ENCODE measurements at regions not wholly inside any gene's neighbourhood (a gene's known extent, or its start where the extent isn't known, plus 50 kb on each side); places are given as distances from the start of the nearest gene placed in this dataset.

DNA sequence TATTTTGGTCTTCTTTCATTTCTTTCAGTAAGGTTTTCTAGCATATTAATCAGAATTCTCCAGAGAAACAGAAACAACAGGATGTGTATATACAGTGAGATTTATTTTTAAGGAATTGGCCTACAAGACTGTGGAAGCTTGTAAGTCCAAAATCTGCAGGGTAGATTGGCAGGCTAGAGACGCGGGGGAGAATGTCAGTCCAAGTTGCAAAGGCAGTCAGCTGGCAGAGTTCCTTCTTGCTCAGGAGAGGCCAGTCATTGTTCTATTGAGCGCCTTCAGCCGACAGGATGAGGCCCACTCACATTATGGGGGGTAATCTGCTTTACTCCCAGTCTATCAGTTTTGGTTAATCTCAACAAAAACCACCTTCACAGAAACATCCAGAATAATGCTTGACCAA, 133.4 kb upstream of the UBE3A start:
- no peak overlapping the region for H3K4me3 ChIP-seq (ENCODE audit: extremely low read depth in 1 of 4, insufficient read depth in 2 of 4, low read depth in 3 of 4, low read length in 4 of 4)
- no peak overlapping the region for H3K27ac ChIP-seq (ENCODE audit: low read depth, low read length)
- no peaks in the 10 kb centered on the region for H3K36me3 ChIP-seq (ENCODE audit: control insufficient read depth in 2 of 4, insufficient read depth in 4 of 4, low read length in 3 of 4)
- WGBS, 2 experiments (ENCODE audit: extremely low coverage in 1 of 2, insufficient coverage in 1 of 2, insufficient read length in 1 of 2, insufficient replicate concordance in 2 of 2, low coverage in 1 of 2, low lambda C conversion rate in 2 of 2, missing lambda C conversion rate in 1 of 2), result 96% methylated on average over 4 of the region's 4 CpGs; no CpG with 5 or more reads in 1 of the 2 experiments
- no peak overlapping the region for H2BK5ac ChIP-seq (ENCODE audit: low read depth, low read length)
- no peaks in the 10 kb centered on the region for H3K79me1 ChIP-seq (ENCODE audit: low read depth, low read length)
- H3K23ac ChIP-seq (ENCODE audit: insufficient read length), result no peak overlapping the region
- H4K20me1 ChIP-seq (replicated peaks in 1 of 2; ENCODE audit: control insufficient read depth in 1 of 2, insufficient read depth in 2 of 2, low read length in 2 of 2), result no peaks in the 10 kb centered on the region
- no peak overlapping the region for H3K56ac ChIP-seq (replicated peaks; ENCODE audit: insufficient read length, low read depth, low read length)
- no peak overlapping the region for H4K5ac ChIP-seq (ENCODE audit: insufficient read length, low read depth, low read length)
- H4K8ac ChIP-seq (ENCODE audit: extremely low read depth, insufficient read depth, low read length), result no peak overlapping the region
- no peak overlapping the region for H2BK20ac ChIP-seq (ENCODE audit: low read length)
- H3K79me2 ChIP-seq (ENCODE audit: control insufficient read depth in 1 of 2, insufficient read depth in 2 of 2, low read length in 2 of 2), result no peaks in the 10 kb centered on the region
- POLR2A ChIA-PET (ENCODE audit: partially characterized antibody), result no interaction called here
- no peak overlapping the region for H4K91ac ChIP-seq (replicated peaks; ENCODE audit: insufficient read length, low read length)
- no peak for DNase-seq (ENCODE audit: low read depth in 1 of 2, low spot score in 2 of 2)
- H2BK120ac ChIP-seq (replicated peaks; ENCODE audit: low read depth, low read length), result no peak overlapping the region
- H3K4me2 ChIP-seq (ENCODE audit: insufficient read depth in 1 of 2, low read depth in 2 of 2, low read length in 2 of 2), result no peak overlapping the region
- no peak overlapping the region for H2AK5ac ChIP-seq (ENCODE audit: low read depth, low read length)
- no peak overlapping the region for H2BK12ac ChIP-seq (ENCODE audit: low read depth, low read length)
- H3K18ac ChIP-seq (ENCODE audit: extremely low read depth, low read length), result no peak overlapping the region
- peaks cover 3% of the 10 kb centered on the region; the same call in 1 of the 2 replicates for H3K23me2 ChIP-seq (ENCODE audit: low read depth, low read length)
- no peak overlapping the region for H2AFZ ChIP-seq (ENCODE audit: low read length)
- no peak overlapping the region for H3K4ac ChIP-seq (replicated peaks; ENCODE audit: insufficient read length, low read depth, low read length)
- no peak for FAIRE-seq
- H2BK15ac ChIP-seq (ENCODE audit: low read length), result no peak overlapping the region
- H3K9me3 ChIP-seq (ENCODE audit: insufficient read depth in 2 of 2, low read depth in 1 of 2, low read length in 1 of 2), result no peaks in the 10 kb centered on the region
- no peaks in the 10 kb centered on the region for H3K27me3 ChIP-seq (replicated peaks in 1 of 4; ENCODE audit: control insufficient read depth in 3 of 4, extremely low read depth in 1 of 4, insufficient read depth in 3 of 4, low read length in 3 of 4)
- H3K9ac ChIP-seq (replicated peaks in 1 of 4; ENCODE audit: extremely low read depth in 1 of 4, low read depth in 3 of 4, low read length in 3 of 4), result no peak overlapping the region
- no peak overlapping the region for H3K14ac ChIP-seq (ENCODE audit: insufficient read length)
- 0 out of 7 replicates have a peak, but pooled peaks cover 0 to 2% (median 0%) of the 10 kb centered on the region in 4 experiments for H3K4me1 ChIP-seq (replicated peaks in 1 of 4; ENCODE audit: control insufficient read depth in 3 of 4, insufficient read depth in 4 of 4, low read length in 3 of 4)
- CTCF ChIA-PET (ENCODE audit: partially characterized antibody), result interaction anchor here (0.6 kb wide), 1 partner anchor 31 kb away, joined by 3 read pairs; no protein-coding TSS in a partner anchor
- TF ChIP-seq JUN (IDR thresholded peaks at IDR 0.05; ENCODE audit: low read depth, low read length) (no peak), SP2 (IDR thresholded peaks at IDR 0.05; ENCODE audit: low read length) (no peak), TAF1 (IDR thresholded peaks at IDR 0.05; ENCODE audit: low read depth, low read length) (no peak), CTBP2 (IDR thresholded peaks at IDR 0.05; ENCODE audit: borderline replicate concordance, insufficient read depth, insufficient read length, low read length) (no peak), HDAC2 (IDR thresholded peaks at IDR 0.05; ENCODE audit: borderline replicate concordance in 1 of 2, low read depth in 2 of 2, low read length in 2 of 2) (no peak), JUND (IDR thresholded peaks at IDR 0.05; ENCODE audit: low read length) (no peak), YY1 (IDR thresholded peaks at IDR 0.05; ENCODE audit: low read depth, low read length) (no peak), RBBP5 (IDR thresholded peaks at IDR 0.05; ENCODE audit: borderline replicate concordance, low read depth, low read length) (no peak)
- TF ChIP-seq, protein P1, sequence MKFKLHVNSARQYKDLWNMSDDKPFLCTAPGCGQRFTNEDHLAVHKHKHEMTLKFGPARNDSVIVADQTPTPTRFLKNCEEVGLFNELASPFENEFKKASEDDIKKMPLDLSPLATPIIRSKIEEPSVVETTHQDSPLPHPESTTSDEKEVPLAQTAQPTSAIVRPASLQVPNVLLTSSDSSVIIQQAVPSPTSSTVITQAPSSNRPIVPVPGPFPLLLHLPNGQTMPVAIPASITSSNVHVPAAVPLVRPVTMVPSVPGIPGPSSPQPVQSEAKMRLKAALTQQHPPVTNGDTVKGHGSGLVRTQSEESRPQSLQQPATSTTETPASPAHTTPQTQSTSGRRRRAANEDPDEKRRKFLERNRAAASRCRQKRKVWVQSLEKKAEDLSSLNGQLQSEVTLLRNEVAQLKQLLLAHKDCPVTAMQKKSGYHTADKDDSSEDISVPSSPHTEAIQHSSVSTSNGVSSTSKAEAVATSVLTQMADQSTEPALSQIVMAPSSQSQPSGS (IDR thresholded peaks at IDR 0.05; ENCODE audit: low read length), result no peak
- TF ChIP-seq, protein P2, sequence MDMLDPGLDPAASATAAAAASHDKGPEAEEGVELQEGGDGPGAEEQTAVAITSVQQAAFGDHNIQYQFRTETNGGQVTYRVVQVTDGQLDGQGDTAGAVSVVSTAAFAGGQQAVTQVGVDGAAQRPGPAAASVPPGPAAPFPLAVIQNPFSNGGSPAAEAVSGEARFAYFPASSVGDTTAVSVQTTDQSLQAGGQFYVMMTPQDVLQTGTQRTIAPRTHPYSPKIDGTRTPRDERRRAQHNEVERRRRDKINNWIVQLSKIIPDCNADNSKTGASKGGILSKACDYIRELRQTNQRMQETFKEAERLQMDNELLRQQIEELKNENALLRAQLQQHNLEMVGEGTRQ (IDR thresholded peaks at IDR 0.05; ENCODE audit: low read length), result no peak
- TF ChIP-seq, protein P3, sequence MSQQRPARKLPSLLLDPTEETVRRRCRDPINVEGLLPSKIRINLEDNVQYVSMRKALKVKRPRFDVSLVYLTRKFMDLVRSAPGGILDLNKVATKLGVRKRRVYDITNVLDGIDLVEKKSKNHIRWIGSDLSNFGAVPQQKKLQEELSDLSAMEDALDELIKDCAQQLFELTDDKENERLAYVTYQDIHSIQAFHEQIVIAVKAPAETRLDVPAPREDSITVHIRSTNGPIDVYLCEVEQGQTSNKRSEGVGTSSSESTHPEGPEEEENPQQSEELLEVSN (IDR thresholded peaks at IDR 0.05), result no peak
